Stimulated activated CD4-positive, alpha-beta T cell treated with anti-CD3 and anti-CD28 coated beads, TNF-alpha, amount 100 ng/mL, for 24 hours (primary cell): ENCODE measurements at regions not wholly inside any gene's neighbourhood (a gene's known extent, or its start where the extent isn't known, plus 50 kb on each side); places are given as distances from the start of the nearest gene placed in this dataset.
"Not testable (repeated sequence)": the region's sequence is repeated elsewhere in the genome, so short reads cannot be mapped to it uniquely, and the experiment has no call there.

Experiments
- DNase-seq, 3 experiments: peaks; one replicate each; pipeline ENCODE4 v3.0.0-alpha.2; 2020; ENCODE audit warnings: low read depth in 3 of 3

DNA sequence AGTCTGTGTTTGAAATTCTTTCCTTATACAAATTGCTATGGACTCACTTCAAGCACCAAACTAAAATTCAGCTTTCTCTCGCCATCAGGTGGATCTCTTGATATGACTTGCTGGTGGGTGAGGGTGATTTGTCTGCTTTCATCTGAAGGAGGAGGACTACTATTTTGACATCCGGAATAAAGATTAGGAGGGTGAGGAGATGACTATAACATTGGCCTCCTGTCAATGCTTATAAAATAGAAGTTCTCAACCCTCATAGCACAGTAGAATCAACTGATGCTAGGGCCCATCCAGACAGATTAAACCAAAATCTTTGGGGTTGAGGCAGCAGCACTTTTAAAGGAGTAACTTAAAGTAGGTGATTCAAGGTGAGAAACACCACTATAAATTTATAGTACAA lies 120.4 kb upstream of the DNAJC10 start:
- no peak for DNase-seq

DNA sequence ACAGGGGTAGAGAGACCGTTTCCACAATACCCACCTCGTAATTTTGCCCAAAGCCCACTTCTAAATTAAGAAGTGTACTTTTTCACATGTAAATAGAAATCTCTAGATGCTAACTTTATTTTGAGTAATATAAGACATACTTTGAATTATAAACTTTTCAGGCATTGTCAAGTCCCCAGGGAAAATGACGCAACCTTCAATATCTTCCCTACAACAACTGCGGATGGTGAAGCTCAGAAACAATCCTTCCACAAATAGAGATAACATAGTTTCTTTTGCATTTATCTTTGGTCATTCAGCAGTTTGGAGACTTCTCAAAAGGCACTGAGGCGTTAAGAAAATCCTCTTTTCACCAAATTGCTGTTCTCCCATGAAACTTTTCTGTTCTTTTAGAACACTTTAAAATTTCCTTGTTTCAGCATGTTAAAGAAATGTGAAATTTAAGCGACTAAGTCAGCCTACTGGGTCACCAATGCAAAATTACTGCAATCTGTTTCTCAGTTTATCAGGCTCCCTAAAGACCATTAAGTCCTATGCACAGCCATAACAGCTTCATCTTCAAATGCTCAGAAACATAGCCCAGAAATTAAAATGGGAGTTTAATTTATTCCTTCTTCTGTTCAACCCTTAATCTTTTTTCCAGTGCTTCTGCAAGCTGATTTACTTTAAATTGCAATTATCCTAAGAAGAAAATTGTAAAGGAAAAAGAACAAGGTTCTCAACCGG lies 118.3 kb upstream of the DNAJC10 start:
- DNase-seq, result no peak

DNA sequence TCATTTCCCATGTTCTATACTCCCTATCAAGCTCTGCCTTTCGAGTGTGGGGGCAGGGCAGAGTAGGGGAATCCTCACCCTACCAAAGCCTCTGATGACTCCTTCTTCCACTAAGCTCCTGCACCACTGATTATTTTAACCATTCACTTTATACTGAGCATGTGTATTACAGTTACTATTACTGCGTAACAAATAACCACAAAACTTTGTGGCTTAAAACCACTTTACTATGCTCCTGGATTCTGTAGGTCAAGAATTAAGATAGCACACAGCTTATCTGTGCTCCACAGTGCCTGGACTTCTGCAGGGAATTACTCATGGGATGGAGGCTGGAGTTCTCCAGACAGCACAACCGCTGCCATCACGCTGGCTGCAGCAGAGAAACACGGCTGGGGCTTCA lies 117.4 kb upstream of the DNAJC10 start:
- no peak for DNase-seq

DNA sequence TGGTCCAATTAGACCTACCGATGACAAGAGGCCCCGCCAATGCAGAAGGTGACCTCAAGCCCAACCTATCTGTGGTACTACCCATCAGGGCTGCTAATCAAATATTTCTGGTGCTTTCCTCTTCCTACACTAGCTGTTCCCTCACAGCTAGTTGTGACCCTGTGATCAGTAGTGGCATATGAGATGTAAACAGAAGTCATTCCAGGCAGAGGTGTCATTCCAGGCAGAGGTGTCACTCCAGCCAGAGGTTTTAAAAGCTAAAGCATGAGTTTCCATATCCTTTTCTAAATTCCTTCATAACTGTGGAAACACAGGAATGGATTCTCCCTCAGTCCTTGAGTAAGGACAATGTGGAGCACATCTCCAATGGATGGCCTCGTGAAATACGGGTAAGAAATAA lies 110.9 kb upstream of the DNAJC10 start:
- no peak for DNase-seq

DNA sequence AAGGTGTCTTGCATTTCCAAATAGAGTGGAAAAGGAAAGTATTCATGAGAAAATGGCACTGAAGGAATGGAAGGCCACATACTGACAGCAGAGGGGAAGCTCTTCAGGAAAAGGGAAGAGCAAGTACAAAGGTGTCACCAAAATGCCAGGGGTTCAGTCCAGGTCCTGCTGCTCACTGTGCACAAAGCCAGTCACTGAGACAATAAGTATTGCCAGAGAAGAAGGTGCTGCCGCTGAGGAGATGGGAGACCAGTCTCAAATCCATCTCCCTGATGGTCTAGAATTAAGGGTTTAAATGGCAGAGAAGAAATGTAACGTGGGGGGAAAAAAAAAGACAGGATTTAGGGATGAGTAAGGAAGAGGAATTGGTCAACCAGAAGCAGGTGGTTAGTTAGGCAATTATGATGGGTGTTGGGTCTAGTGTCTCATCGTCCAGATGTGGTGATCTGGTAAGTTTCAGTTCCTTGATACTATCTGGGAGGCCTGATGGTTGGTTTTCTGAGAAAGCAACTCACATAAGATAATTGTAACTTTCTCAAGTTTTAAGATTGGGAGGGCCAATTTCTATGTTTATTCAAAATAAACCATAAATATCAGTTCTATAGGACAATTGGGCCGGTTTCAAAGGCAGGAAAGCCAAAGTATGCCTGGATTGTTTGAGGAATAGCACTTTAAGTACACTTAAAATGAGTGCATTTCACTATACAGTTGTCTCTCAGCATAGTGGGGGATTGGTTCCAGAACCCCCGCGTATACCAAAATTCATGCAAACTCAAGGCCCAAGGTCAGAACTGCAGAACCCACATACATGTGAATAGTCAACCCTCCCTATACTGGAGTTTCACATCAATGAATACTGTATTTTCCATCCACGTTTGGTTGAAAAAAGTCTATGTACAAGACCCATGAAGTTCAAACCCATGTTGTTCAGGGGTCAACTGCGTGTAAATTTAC lies 109.1 kb upstream of the DNAJC10 start:
- DNase-seq, result no peak

DNA sequence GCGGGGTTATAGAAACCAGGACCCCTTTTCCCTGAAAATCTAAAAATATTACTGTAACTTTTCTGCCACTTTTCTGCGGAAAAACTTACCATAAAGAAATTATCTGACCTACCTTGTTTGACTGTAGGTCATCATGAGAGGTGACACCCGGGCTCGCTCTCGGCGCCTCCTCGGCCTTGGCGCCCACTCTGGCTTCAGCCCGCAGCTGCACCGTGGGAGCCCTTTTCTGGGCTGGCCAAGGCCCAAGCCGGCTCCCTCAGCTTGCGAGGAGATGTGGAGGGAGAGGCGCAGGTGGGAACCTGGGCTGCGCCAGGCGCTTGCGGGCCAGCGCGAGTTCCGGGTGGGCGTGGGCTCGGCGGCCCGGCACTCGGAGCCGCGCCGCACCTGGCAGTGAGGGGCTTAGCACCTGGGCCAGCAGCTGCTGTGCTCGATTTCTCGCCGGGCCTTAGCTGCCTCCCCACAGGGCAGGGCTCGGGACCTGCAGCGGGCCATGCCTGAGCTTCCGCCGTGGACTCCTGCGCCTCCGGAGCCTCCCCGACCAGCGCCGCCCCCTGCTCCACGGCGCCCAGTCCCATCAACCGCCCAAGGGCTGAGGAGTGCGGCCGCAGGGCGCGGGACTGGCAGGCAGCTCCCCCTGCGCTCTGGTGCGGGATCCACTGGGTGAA lies 107.7 kb upstream of the DNAJC10 start:
- DNase-seq, result no peak

DNA sequence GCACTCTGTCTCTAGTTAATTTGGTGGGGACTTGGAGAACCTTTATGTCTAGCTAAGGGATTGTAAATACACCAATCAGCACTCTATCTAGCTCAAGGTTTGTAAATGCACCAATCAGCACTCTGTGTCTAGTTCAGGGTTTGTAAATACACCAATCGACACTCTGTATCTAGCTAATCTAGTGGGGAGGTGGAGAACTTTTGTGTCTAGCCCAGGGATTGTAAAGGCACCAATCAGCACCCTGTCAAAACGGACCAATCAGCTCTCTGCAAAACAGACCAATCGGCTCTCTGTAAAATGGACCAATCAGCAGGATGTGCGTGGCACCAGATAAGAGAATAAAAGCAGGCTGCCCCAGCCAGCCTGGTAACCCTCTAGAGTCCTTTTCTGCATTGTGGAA lies 107.1 kb upstream of the DNAJC10 start:
- DNase-seq, result not testable (repeated sequence)

DNA sequence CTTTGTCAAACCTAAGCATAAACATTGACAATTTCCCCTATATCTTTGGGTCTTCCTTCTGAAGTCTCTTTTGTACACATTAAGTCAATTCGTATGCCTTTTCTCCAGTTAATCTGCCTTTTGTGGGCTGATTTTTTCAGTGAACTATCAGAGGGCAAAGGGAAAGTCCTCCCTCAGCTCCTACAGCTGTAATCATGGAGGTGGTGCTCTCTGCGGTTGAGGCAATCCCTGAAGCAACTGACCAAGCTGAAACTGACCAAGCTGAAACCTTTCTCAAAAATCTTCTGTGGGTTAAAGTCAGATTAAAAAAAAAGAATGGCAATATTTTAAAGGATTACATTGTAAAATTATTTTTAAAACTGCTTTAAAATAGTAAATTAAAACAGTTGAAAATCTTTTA lies 105.8 kb upstream of the DNAJC10 start:
- no peak for DNase-seq

DNA sequence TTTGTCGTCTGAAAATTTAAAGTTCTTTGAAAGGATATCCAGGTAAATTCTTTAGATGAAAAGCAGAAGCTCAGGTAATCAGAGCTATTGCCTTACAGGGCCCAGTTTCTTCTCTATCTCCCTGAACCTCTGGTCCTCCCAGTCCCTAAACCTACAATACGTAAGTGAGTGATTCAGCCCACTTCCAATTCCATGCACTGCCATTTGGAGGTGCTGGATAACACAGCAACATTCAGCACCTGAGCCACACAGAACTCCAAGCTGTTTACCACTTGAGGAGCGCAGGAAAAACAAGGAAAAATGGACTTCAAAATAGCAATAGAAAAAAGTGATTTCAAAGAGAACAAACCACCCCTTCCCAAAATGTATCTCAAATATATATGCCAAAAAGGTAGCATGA lies 105.0 kb upstream of the DNAJC10 start:
- DNase-seq, result no peak

DNA sequence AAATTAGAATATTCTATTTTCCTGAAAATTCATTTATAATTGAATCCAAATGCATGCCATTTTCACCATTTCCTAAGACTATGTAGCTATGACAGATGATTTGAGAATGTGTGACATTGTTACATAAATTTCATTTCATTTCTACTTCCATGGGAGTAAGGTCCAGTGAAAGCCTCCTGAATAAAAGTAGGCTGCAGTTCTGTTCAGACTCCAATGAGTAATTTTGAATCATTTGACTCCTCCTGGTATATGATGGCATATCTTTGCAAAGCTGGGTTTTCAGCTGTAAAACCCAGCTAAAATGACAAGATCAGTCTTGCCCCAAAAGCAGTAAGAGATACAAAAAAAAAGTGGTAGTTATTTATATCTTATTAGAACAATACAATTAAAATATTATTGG lies 101.0 kb upstream of the DNAJC10 start:
- no peak for DNase-seq

DNA sequence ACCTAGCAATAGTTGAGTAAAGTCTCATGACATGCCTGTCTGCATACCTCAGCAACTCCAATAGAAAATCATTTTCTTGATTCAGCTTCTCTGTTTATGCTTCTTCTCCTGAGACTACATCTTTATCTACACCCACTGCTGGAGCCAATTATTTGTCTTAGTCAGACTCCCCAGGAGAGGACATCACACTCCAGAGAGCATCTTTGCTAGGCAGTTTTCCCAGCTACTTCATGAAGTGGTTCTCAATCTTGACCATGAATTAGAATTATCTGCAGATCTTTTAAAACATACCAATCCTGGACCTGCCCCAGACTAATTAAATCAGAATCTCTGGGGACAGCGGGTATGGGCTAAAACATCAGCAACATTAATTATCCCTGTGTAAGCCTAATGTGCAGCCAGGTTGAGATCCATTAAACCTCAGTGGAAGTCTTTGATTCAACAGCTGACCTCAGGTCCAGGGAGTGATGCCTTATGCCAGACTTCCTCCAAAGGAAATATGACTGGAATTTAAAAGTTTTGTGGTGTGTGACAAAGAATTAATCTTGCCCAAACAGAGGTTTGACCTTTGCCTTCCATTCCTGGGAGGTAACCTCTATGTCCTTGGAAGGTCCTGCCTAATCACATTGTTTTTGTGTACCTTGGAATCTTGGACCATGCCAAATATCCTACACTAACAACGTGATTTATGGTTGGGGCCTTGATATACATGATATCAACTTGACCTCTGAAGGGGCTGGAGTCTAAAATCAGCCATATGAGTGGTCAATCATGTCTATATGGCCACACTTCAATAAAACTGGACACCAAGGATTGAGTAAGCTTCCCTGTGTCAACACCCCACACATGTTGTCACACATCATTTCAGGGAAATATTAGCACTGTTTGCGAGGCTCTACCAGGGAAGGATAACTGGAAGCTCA lies 99.3 kb upstream of the DNAJC10 start:
- no peak for DNase-seq

DNA sequence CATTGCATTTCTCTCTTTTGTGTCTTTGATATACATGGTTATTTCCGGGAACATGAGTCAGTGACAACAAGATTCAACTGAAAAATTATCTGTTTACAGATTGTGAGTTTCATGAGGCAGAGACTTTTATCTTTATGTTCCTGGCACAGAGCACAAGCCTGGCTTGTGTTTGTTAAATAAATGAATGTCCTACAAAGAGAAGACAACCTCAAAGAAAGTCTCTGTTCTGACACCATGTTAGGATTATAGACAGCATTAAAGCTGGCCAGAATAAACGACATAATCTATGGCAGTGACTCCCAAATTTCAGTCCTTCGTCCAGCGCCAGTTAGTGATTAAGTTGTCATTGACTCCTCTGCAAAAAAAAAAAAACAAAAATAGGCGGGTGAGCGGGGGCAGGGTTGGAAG lies 97.4 kb upstream of the DNAJC10 start:
- DNase-seq, result no peak

DNA sequence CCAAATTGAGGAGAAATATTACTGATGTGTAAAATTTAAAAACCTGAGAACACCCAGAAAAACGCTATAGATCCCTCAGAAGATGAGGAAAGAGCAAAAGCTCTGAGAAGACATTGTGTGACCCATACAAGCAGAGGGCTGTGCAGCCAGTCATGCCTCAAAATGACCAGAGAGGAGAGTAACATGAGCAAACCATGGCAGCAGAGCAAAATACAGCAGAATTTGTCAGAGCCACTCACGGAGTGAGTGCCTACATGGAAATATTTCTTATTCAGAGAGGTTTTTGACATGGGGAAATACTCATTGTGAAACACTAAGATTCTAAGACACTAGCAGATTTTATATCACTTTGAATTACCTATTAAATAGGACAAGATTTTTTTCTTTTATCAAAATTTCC lies 96.8 kb upstream of the DNAJC10 start:
- DNase-seq, result no peak

DNA sequence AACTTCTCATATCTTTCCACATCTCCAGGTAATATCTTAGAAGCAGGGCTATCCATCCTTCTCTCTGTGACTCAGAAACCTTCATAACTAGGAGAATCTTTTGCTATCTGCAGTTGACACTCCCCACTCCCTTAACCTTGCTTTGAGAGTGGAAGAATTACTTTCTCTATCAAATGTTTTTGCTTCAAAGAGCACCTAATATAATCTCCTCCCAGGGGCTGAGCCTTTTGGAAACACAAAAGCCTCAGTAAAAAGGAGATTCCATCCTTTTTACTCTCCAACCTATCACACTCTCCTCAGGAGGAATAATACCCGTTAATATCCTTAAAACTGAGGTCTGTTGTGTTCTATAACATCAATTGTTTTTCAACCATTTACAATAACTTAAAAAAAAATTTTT lies 94.9 kb upstream of the DNAJC10 start:
- no peak for DNase-seq

DNA sequence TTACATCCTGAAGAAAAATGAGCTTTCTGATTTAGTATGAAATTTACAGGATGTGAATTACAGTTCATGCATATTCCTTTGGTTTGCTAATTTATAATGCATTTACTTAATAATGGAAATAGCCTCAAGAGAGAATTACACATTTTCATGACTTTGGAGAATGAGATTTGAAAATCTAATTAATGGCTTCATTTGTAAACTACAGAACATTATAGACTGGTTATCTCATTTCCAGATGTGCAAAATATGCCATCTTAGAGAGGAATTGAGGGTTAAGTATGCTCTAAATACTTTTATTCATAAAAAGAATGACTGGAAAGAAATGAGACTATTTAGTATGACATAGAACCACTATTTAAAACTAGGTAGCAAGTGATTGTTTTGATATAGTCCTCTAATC lies 94.2 kb upstream of the DNAJC10 start:
- DNase-seq, result no peak

DNA sequence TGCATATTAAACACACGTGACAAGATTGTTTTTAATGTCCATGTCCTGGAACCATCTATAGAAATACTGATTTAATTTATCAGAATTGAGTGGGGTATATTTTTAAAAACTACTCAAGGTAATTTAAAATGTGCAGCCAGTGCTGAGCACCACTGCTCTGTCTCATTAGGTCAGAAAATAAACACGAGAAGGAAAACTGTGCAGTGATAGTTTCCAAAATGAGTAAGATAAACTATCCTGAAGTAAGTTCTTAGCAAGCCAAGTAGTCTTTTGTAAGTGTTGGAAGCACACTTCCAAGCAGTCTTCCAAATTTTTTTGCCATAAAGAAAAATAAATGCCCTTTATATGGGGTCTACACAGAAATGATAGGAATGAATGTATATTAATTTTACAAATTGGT lies 93.8 kb upstream of the DNAJC10 start:
- DNase-seq, result no peak

DNA sequence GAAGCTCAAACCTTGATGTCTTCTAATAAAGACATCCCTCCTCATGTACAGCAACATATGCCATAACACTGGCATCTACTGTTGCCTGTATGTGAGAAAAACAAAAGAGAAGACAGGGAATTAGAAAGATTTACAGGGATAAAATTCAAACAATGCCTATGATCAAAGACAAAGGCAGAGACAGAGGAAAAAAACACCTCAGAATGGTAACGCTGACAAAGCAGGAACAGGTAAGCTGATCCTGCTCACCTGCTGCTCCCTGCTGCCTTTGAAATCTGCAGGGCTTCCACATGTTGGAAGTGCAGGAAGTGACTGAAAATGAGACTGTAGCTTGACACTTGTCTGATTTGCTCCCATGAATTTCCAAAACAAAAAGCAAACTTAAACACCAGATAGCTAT lies 90.2 kb upstream of the DNAJC10 start:
- no peak for DNase-seq

DNA sequence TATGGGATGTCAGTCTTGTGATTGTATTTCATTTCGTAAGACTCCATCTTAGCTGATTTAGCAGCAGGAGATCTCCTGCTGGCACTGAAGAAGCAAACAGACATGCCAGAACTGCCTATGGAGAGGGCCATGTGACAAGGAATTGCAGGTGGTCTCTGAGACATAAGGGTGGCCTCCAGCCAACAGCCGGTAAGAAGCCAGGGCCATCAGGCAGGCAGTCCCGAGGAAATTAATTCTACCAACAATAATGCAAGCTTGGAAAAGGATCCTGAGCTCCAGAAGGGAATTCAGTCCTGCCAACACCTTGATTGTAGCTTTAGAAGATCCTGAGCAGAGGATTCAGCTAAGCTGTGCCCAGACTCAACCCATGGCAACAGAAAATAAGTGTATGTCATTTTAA lies 87.1 kb upstream of the DNAJC10 start:
- DNase-seq, result no peak

DNA sequence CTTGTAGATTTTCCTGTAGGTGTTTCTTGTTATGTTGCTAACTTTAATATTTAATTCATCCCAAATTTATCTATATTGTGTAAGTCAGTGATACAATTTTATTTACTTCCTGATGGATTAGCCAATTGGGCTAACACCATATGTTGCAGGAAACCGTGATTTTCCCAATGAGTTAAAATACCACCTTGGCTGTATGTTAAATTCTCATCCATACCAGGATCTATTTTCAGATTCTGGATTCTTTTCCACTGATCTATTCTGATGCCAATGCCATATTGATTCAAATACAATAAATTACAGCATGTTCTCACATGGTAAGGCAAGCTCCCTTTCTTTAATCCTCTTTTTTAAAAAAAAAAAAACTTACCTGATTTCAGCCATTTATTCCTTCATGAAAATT lies 85.8 kb upstream of the DNAJC10 start:
- no peak for DNase-seq

DNA sequence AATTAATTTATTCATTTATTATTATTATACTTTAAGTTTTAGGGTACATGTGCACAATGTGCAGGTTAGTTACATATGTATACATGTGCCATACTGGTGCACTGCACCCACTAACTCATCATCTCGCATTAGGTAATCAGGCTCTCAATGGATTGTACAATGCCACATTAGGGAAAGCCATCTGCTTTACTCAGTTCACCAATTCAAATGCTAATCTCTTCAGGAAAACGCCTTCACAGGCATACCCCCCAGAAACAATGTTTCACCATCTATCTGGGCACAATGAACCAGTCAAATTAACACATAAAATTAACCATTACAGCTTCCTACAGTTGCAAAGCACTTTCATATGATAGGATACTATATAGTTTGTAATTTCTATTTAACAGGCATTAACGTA lies 84.8 kb upstream of the DNAJC10 start:
- no peak for DNase-seq

DNA sequence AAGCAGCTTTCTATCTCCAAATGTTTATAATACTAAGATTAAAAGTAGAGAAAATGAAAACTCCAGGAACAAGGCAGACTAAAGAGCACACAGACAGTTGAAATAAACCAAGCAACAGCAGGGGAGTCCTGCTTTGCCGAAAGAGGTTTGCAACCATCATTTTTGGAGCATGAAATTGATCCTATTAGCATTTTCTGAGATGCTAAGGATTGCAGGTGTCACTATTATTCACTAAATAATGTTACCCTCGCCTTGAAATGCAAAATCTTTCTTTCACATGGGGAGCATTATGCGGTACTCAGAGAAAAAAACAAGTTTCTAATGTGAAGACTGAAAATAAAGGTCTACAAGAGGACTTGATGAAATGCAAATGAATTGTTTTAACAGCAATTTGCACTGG lies 81.7 kb upstream of the DNAJC10 start:
- DNase-seq, result no peak

DNA sequence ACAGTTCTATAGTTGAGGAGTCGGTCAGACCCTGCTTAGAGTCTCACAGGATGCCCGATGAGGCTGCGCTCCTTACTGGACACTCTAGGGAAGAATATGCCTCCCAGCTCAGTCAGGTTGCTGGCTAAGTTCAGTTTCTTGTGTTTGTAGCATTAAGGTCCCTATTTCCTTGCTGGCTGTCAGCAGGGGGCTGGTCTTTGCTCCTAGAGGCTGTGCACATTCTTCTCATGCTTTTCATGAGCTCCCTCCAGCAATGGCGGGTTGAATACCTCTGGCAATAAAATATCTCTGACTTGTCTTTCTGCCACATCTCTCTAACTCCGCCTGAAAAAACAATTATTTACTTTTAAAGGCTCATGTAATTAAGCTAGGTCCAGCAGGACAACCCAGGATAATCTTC lies 79.4 kb upstream of the DNAJC10 start:
- no peak for DNase-seq
